Adrenal gland (tissue), 5 donors: ENCODE measurements at regions not wholly inside any gene's neighbourhood (a gene's known extent, or its start where the extent isn't known, plus 50 kb on each side); places are given as distances from the start of the nearest gene placed in this dataset.

ENCODE experiments used
- POLR2A ChIP-seq, 2 donors: fragments of 450-650 bp; IDR thresholded peaks; one replicate each; pipeline ENCODE4 v1.6.1; 2017; ENCODE audit warnings: antibody characterized with exemption in 2 of 2, mild to moderate bottlenecking in 2 of 2, moderate library complexity in 1 of 2
- TF ChIP-seq, protein P1 (sequence below), 6 experiments: fragments of 450-650 bp in 4 of 6; fragments of 200-600 bp in 2 of 6; sonication (generic) in 1 of 6; IDR thresholded peaks; 1 replicate in 5 of 6; 2 replicates in 1 of 6; pipeline versions ENCODE4 v1.5.1 to v1.8.0; 2016 to 2021; ENCODE audit warnings: antibody characterized with exemption in 6 of 6, mild to moderate bottlenecking in 2 of 6, moderate library complexity in 1 of 6
- donor health status: DM: no; HTN: no; CAD: no.

DNA sequence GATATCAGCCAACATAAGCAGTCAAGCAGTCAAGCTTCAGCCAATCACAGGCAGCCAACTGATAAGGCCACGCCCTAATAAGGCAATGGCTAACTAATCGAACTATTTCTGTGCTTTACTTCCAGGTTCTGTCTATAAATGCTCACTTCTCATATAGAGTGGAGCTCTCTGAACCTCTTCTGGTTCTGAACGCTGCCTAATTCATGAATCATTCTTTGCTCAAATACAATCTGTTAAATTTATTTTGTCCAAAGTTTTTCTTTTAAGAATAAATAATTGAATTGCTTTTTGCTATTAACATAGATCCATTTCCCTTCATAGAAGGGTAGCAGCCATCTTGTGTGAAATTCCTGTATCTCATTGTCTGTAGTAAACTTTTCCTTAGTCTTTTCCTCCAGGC is 97.9 kb upstream of the TMEM72 start:
- TF ChIP-seq, protein P1, sequence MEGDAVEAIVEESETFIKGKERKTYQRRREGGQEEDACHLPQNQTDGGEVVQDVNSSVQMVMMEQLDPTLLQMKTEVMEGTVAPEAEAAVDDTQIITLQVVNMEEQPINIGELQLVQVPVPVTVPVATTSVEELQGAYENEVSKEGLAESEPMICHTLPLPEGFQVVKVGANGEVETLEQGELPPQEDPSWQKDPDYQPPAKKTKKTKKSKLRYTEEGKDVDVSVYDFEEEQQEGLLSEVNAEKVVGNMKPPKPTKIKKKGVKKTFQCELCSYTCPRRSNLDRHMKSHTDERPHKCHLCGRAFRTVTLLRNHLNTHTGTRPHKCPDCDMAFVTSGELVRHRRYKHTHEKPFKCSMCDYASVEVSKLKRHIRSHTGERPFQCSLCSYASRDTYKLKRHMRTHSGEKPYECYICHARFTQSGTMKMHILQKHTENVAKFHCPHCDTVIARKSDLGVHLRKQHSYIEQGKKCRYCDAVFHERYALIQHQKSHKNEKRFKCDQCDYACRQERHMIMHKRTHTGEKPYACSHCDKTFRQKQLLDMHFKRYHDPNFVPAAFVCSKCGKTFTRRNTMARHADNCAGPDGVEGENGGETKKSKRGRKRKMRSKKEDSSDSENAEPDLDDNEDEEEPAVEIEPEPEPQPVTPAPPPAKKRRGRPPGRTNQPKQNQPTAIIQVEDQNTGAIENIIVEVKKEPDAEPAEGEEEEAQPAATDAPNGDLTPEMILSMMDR (IDR thresholded peaks at IDR 0.05), result no peak
- TF ChIP-seq POLR2A (IDR thresholded peaks at IDR 0.05), result no peak
